ENCODE measurements at regions not wholly inside any gene's neighbourhood (a gene's known extent, or its start where the extent isn't known, plus 50 kb on each side); places are given as distances from the start of the nearest gene placed in this dataset.

DNA sequence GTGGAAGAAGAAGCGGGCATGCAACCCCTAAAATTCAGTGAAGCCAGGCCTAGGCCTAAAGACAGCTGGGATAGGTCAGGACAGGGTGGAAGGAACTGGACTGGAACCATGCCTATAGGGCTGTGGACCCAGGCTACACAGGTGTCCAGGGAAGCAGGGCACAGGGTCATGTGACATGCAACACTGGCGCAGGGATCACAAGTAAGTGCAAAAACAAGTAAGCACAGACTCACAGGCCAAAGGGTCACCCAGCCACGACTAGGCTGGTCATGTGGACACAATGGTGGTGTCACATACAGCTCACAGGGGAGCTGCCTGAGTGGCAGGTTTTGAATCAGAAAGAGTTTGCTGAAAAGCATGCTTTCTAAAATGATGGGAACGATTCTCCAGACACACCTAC lies 195.7 kb downstream of the SPTSSA start:
- TF ChIP-seq, protein P1, sequence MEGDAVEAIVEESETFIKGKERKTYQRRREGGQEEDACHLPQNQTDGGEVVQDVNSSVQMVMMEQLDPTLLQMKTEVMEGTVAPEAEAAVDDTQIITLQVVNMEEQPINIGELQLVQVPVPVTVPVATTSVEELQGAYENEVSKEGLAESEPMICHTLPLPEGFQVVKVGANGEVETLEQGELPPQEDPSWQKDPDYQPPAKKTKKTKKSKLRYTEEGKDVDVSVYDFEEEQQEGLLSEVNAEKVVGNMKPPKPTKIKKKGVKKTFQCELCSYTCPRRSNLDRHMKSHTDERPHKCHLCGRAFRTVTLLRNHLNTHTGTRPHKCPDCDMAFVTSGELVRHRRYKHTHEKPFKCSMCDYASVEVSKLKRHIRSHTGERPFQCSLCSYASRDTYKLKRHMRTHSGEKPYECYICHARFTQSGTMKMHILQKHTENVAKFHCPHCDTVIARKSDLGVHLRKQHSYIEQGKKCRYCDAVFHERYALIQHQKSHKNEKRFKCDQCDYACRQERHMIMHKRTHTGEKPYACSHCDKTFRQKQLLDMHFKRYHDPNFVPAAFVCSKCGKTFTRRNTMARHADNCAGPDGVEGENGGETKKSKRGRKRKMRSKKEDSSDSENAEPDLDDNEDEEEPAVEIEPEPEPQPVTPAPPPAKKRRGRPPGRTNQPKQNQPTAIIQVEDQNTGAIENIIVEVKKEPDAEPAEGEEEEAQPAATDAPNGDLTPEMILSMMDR (IDR thresholded peaks at IDR 0.05): no peak
- no peak for TF ChIP-seq EP300 (IDR thresholded peaks at IDR 0.05)
- TF ChIP-seq POLR2A (IDR thresholded peaks at IDR 0.05): no peak
